NCI-H510A (cell line): ENCODE measurements at regions not wholly inside any gene's neighbourhood (a gene's known extent, or its start where the extent isn't known, plus 50 kb on each side); places are given as distances from the start of the nearest gene placed in this dataset.

ENCODE experiments used
- DNase-seq: peaks from one replicate; lab custom pipeline; 2025; lab: John Stamatoyannopoulos, UW

GRCh38 chr9:90024409-90024808 lies 419.6 kb downstream of the GADD45G start:
- no peak for DNase-seq

GRCh38 chr9:90024823-90025222 lies 420.0 kb downstream of the GADD45G start:
- DNase-seq, result no peak

GRCh38 chr9:90025816-90026215 lies 421.0 kb downstream of the GADD45G start:
- no peak for DNase-seq

- DNase-seq, result no peak
Observed at GRCh38 chr9:90027296-90027790, 422.5 kb downstream of the GADD45G start.

- no peak for DNase-seq
Observed at GRCh38 chr9:90029386-90029785, 424.6 kb downstream of the GADD45G start.

GRCh38 chr9:90029996-90030395 lies 425.2 kb downstream of the GADD45G start:
- DNase-seq, result no peak

- DNase-seq, result no peak
Observed at GRCh38 chr9:90032296-90033027, 427.6 kb downstream of the GADD45G start.

GRCh38 chr9:90033028-90033650 lies 428.3 kb downstream of the GADD45G start:
- DNase-seq, result no peak

- DNase-seq, result no peak
Observed at GRCh38 chr9:90034071-90034470, 429.3 kb downstream of the GADD45G start.

- no peak for DNase-seq
Observed at GRCh38 chr9:90035471-90035870, 430.7 kb downstream of the GADD45G start.

GRCh38 chr9:90037146-90037797 lies 432.5 kb downstream of the GADD45G start:
- no peak for DNase-seq

GRCh38 chr9:90038763-90039162 lies 434.0 kb downstream of the GADD45G start:
- DNase-seq, result peak; percentile 89

GRCh38 chr9:90044263-90044662 lies 439.5 kb downstream of the GADD45G start:
- peak; percentile 54 for DNase-seq

GRCh38 chr9:90044710-90045151 lies 439.9 kb downstream of the GADD45G start:
- DNase-seq, result peak; percentile 82

GRCh38 chr9:90046317-90046861 lies 441.6 kb downstream of the GADD45G start:
- no peak for DNase-seq

- DNase-seq, result no peak
Observed at GRCh38 chr9:90047828-90048227, 443.0 kb downstream of the GADD45G start.

- no peak for DNase-seq
Observed at GRCh38 chr9:90052366-90052765, 447.6 kb downstream of the GADD45G start.

- DNase-seq, result no peak
Observed at GRCh38 chr9:90053027-90053426, 448.2 kb downstream of the GADD45G start.

- no peak for DNase-seq
Observed at GRCh38 chr9:90054810-90055209, 450.0 kb downstream of the GADD45G start.

GRCh38 chr9:90055226-90055625 lies 450.4 kb downstream of the GADD45G start:
- DNase-seq, result no peak

GRCh38 chr9:90057361-90057760 lies 452.5 kb downstream of the GADD45G start:
- DNase-seq, result no peak

- DNase-seq, result no peak
Observed at GRCh38 chr9:90058182-90058763, 453.5 kb downstream of the GADD45G start.
